Mucosa of rectum (tissue), 2 donors: ENCODE measurements at regions not wholly inside any gene's neighbourhood (a gene's known extent, or its start where the extent isn't known, plus 50 kb on each side); places are given as distances from the start of the nearest gene placed in this dataset.

Experiments used
- H3K27ac ChIP-seq, 2 donors: one replicate each; pipeline ENCODE4 v1.7.0; 2013; ENCODE audit warnings: inconsistent platforms in 2 of 2, low read depth in 2 of 2, low read length in 2 of 2
- H3K27me3 ChIP-seq, 2 donors: one replicate each; pipeline ENCODE4 v1.7.0; 2013; ENCODE audit warnings: low read length in 2 of 2; ENCODE audit not compliant: control insufficient read depth in 2 of 2, insufficient read depth in 2 of 2
- H3K36me3 ChIP-seq, 2 donors: one replicate each; pipeline ENCODE4 v1.7.0; 2013; ENCODE audit warnings: low read length in 2 of 2; ENCODE audit not compliant: control insufficient read depth in 2 of 2, insufficient read depth in 2 of 2
- H3K4me1 ChIP-seq, 2 donors: one replicate each; pipeline ENCODE4 v1.7.0; 2013; ENCODE audit warnings: low read length in 2 of 2, mild to moderate bottlenecking in 1 of 2; ENCODE audit not compliant: control insufficient read depth in 2 of 2, insufficient read depth in 2 of 2
- H3K4me3 ChIP-seq, 2 donors: one replicate each; pipeline ENCODE4 v1.7.0; 2013; ENCODE audit warnings: low read length in 2 of 2
- H3K9ac ChIP-seq, 2 donors: one replicate each; pipeline ENCODE4 v1.7.0; 2013; ENCODE audit warnings: low read length in 2 of 2, low read depth in 1 of 2, mild to moderate bottlenecking in 1 of 2
- H3K9me3 ChIP-seq, 2 donors: one replicate each; pipeline ENCODE4 v1.7.0; 2013; ENCODE audit warnings: low read length in 2 of 2; ENCODE audit not compliant: control insufficient read depth in 2 of 2
- donor health status: healthy.
- donor health status: Normal muscosa, but diverticular disease.

DNA sequence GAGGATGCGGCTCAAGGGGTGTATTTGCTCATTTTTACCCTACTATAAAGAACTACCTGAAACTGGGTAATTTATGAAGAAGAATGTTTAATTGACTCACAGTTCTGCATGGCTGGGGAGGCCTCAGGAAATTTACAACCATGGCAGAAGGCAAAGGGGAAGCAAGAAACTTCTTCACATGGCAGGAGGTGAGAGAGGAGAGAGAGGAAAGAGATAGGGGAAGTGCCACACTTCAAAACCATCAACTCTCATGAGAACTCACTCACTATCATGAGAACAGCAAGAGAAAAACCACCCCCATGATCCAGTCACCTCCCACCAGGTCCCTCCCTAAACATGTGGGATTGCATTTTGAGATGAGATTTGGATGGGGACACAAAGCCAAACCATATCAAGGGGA is 192.7 kb downstream of the DIPK2A start:
- H3K9ac ChIP-seq, result no peak overlapping the region
- no peaks in the 10 kb centered on the region for H3K4me1 ChIP-seq
- H3K27ac ChIP-seq, result no peak overlapping the region
- no peaks in the 10 kb centered on the region for H3K27me3 ChIP-seq
- H3K9me3 ChIP-seq, result no peaks in the 10 kb centered on the region
- no peaks in the 10 kb centered on the region for H3K36me3 ChIP-seq
- no peak overlapping the region for H3K4me3 ChIP-seq

- Histone ChIP-seq H3K27ac (no peak overlapping the region), H3K4me1 (no peaks in the 10 kb centered on the region), H3K4me3 (no peak overlapping the region), H3K27me3 (no peaks in the 10 kb centered on the region), H3K36me3 (no peaks in the 10 kb centered on the region), H3K9me3 (no peaks in the 10 kb centered on the region), H3K9ac (no peak overlapping the region)
Observed at GRCh38 chr3:144165482-144165881, 193.9 kb downstream of the DIPK2A start.

DNA sequence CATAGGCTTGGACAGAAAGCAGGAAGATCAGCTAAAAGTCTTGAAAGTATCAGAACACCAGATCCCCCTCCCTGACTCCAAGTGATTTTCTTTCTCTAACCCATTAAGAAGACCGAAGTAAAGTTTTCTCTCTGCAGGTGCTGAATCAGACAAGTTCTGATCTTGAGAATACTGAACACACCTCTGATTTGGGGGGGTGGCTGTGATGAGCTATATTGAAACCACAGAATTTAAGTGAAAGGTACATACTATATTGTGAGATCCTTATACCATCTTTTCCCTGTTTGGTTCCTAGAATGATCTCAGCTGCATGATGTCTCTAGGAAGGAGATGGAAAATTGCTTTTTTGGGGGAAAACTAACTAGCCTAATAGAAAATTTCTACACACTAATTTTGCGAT is 196.0 kb downstream of the DIPK2A start:
- Histone ChIP-seq H3K4me3 (no peak overlapping the region), H3K36me3 (no peaks in the 10 kb centered on the region), H3K9ac (no peak overlapping the region), H3K27me3 (no peaks in the 10 kb centered on the region), H3K9me3 (no peaks in the 10 kb centered on the region), H3K27ac (no peak overlapping the region), H3K4me1 (no peaks in the 10 kb centered on the region)

DNA sequence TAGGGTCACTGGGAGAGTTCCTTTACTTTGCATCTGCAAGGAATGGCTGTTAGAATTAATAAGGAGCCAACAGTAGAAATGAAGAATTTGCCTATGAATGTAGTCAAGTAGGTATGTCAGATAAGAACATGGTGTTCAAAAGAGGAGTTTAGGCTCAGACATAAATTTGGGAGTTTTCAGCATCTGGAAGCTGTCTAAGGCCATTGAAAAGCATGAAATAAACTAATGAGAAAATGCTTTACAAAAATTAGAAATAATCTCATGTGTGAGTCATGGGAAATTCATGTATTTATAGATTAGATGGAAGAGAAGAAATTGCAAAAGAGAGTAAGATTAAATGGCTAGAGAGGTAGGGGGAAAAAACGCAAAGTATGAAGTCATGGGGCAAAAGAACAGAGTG is 201.9 kb downstream of the DIPK2A start:
- Histone ChIP-seq H3K36me3 (no peaks in the 10 kb centered on the region), H3K9me3 (no peaks in the 10 kb centered on the region), H3K9ac (no peak overlapping the region), H3K27ac (no peak overlapping the region), H3K27me3 (no peaks in the 10 kb centered on the region), H3K4me3 (no peak overlapping the region), H3K4me1 (no peaks in the 10 kb centered on the region)

- H3K4me3 ChIP-seq, result no peak overlapping the region
- H3K9ac ChIP-seq, result no peak overlapping the region
- H3K4me1 ChIP-seq, result no peaks in the 10 kb centered on the region
- no peaks in the 10 kb centered on the region for H3K36me3 ChIP-seq
- H3K27me3 ChIP-seq, result no peaks in the 10 kb centered on the region
- H3K27ac ChIP-seq, result no peak overlapping the region
- H3K9me3 ChIP-seq, result no peaks in the 10 kb centered on the region
Observed at GRCh38 chr3:144175644-144176425, 204.2 kb downstream of the DIPK2A start.

- H3K9ac ChIP-seq, result no peak overlapping the region
- H3K27ac ChIP-seq, result no peak overlapping the region
- no peaks in the 10 kb centered on the region for H3K9me3 ChIP-seq
- no peaks in the 10 kb centered on the region for H3K36me3 ChIP-seq
- H3K4me1 ChIP-seq, result no peaks in the 10 kb centered on the region
- H3K27me3 ChIP-seq, result no peaks in the 10 kb centered on the region
- H3K4me3 ChIP-seq, result no peak overlapping the region
Observed at GRCh38 chr3:144177649-144178048, 206.0 kb downstream of the DIPK2A start.

GRCh38 chr3:144178607-144179006 is 207.0 kb downstream of the DIPK2A start:
- Histone ChIP-seq H3K27ac (no peak overlapping the region), H3K4me1 (no peaks in the 10 kb centered on the region), H3K27me3 (no peaks in the 10 kb centered on the region), H3K9ac (no peak overlapping the region), H3K4me3 (no peak overlapping the region), H3K9me3 (no peaks in the 10 kb centered on the region), H3K36me3 (no peaks in the 10 kb centered on the region)

GRCh38 chr3:144181062-144181461 is 209.4 kb downstream of the DIPK2A start:
- Histone ChIP-seq H3K9me3 (no peaks in the 10 kb centered on the region), H3K27me3 (no peaks in the 10 kb centered on the region), H3K36me3 (no peaks in the 10 kb centered on the region), H3K9ac (no peak overlapping the region), H3K4me3 (no peak overlapping the region), H3K27ac (no peak overlapping the region), H3K4me1 (no peaks in the 10 kb centered on the region)

- Histone ChIP-seq H3K4me3 (no peak overlapping the region), H3K9me3 (no peaks in the 10 kb centered on the region), H3K36me3 (no peaks in the 10 kb centered on the region), H3K4me1 (no peaks in the 10 kb centered on the region), H3K27ac (no peak overlapping the region), H3K9ac (no peak overlapping the region), H3K27me3 (no peaks in the 10 kb centered on the region)
Observed at GRCh38 chr3:144182501-144182900, 210.9 kb downstream of the DIPK2A start.

DNA sequence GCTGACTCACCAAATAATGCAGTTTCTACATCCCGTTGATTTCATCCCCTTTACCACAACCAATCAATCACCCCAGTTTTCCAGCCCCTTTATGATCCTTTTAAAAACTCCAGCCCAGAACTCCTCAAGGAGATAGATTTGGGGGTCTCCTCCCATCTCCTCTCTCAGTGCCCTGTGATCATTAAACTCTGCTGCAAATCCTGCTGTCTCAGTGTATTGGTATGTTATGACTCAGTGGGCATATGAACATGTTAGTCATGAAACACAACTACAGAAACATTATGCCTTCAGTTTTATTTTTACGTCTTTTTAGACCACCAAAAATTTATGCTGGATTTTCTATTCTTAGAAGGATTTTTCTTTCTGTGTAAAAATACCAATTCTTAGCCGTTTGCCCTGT is 213.7 kb downstream of the DIPK2A start:
- Histone ChIP-seq H3K9me3 (no peaks in the 10 kb centered on the region), H3K27ac (no peak overlapping the region), H3K36me3 (no peaks in the 10 kb centered on the region), H3K4me1 (no peaks in the 10 kb centered on the region), H3K4me3 (no peak overlapping the region), H3K9ac (no peak overlapping the region), H3K27me3 (no peaks in the 10 kb centered on the region)
